Vagina (tissue), 2 donors: ENCODE measurements at regions not wholly inside any gene's neighbourhood (a gene's known extent, or its start where the extent isn't known, plus 50 kb on each side); places are given as distances from the start of the nearest gene placed in this dataset.

Source experiments
- CTCF ChIP-seq, 3 experiments: fragments of 450-650 bp in 2 of 3; fragments of 200-600 bp in 1 of 3; sonication (generic) in 1 of 3; IDR thresholded peaks; one replicate each; pipeline ENCODE4 v1.5.1; 2017 to 2019; ENCODE audit warnings: antibody characterized with exemption in 3 of 3, mild to moderate bottlenecking in 2 of 3, moderate library complexity in 2 of 3
- POLR2A ChIP-seq, 2 donors: fragments of 450-650 bp; IDR thresholded peaks; one replicate each; pipeline ENCODE4 v1.6.1; 2017; ENCODE audit warnings: antibody characterized with exemption in 2 of 2, mild to moderate bottlenecking in 2 of 2, moderate library complexity in 2 of 2
- POLR2AphosphoS5 ChIP-seq, 2 donors: sonication (generic); formaldehyde crosslinking; IDR thresholded peaks; one replicate each; pipeline ENCODE4 v1.9.0; 2017; ENCODE audit warnings: antibody characterized with exemption in 2 of 2, mild to moderate bottlenecking in 2 of 2, low read depth in 1 of 2; ENCODE audit not compliant: insufficient read depth in 1 of 2

- TF ChIP-seq POLR2AphosphoS5 (IDR thresholded peaks at IDR 0.05; ENCODE audit: insufficient read depth in 1 of 2, low read depth in 1 of 2), result no peak
- no peak for TF ChIP-seq CTCF (IDR thresholded peaks at IDR 0.05)
- no peak for TF ChIP-seq POLR2A (IDR thresholded peaks at IDR 0.05)
Observed at GRCh38 chr5:162299793-162300192, 232.2 kb downstream of the GABRG2 start.
